ENCODE measurements at regions not wholly inside any gene's neighbourhood (a gene's known extent, or its start where the extent isn't known, plus 50 kb on each side); places are given as distances from the start of the nearest gene placed in this dataset.

DNA sequence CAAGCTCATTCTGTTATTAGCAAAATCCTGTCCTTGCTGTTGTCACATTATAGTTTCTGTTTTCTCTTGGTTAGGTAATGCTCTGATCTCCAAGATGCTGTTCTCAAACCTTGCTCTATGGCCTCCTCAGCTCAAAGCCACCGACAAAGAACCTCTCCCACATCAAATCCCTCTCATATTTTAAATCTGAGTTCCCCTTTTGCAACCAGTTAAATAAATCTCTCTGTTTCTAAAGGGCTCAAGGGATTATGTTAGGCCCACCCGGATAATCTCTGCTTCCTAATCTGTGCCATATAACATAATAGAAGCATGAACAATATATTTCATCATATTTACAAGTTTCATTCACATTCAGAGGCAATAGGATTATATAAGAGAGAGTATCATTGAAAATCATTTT lies 286.0 kb downstream of the CYLC2 start:
- TF ChIP-seq SIX5 (IDR thresholded peaks at IDR 0.05; ENCODE audit: low read depth, low read length) (no peak), ZNF274 (IDR thresholded peaks at IDR 0.05; ENCODE audit: borderline replicate concordance, extremely low read depth, low read length) (no peak), TAF1 (IDR thresholded peaks at IDR 0.05; ENCODE audit: low read depth, low read length) (no peak), CTCF (IDR thresholded peaks at IDR 0.05; ENCODE audit: control extremely low read depth in 1 of 3, insufficient read depth in 1 of 3, low read depth in 1 of 3, low read length in 3 of 3) (no peak), BACH1 (IDR thresholded peaks at IDR 0.05; ENCODE audit: low read length) (no peak), FOSL1 (IDR thresholded peaks at IDR 0.05; ENCODE audit: insufficient read depth, low read depth, low read length) (no peak), KDM1A (IDR thresholded peaks at IDR 0.05; ENCODE audit: borderline replicate concordance, low read length) (no peak)
- TF ChIP-seq, protein P1, sequence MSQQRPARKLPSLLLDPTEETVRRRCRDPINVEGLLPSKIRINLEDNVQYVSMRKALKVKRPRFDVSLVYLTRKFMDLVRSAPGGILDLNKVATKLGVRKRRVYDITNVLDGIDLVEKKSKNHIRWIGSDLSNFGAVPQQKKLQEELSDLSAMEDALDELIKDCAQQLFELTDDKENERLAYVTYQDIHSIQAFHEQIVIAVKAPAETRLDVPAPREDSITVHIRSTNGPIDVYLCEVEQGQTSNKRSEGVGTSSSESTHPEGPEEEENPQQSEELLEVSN (IDR thresholded peaks at IDR 0.05) = no peak
